ENCODE measurements at regions not wholly inside any gene's neighbourhood (a gene's known extent, or its start where the extent isn't known, plus 50 kb on each side); places are given as distances from the start of the nearest gene placed in this dataset.

DNA sequence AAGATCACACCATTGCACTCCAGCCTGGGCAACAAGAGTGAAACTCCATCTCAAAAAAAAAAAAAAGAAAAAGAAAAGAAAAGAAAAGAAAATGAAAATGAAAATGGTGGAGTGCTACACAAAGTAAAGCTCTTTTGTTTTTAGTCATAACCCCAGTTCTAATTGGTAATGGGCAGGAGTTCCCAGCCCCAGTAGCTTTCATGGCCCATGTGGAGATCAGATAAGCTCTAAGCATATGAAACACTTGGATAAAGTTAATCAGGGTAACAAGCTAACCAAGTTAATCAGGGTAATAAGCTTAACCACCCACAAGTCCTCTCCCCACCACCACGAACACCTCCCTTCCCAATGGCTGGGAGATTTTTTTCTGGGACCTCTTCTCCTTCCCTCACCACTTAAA lies 240.8 kb downstream of the BCL11A start:
- TF ChIP-seq GATA2 (IDR thresholded peaks at IDR 0.05; ENCODE audit: low read depth, low read length) (no peak), GATA3 (IDR thresholded peaks at IDR 0.05; ENCODE audit: low read depth, low read length) (no peak)
